ENCODE measurements at regions not wholly inside any gene's neighbourhood (a gene's known extent, or its start where the extent isn't known, plus 50 kb on each side); places are given as distances from the start of the nearest gene placed in this dataset.
"Not testable (repeated sequence)": the region's sequence is repeated elsewhere in the genome, so short reads cannot be mapped to it uniquely, and the experiment has no call there.

DNA sequence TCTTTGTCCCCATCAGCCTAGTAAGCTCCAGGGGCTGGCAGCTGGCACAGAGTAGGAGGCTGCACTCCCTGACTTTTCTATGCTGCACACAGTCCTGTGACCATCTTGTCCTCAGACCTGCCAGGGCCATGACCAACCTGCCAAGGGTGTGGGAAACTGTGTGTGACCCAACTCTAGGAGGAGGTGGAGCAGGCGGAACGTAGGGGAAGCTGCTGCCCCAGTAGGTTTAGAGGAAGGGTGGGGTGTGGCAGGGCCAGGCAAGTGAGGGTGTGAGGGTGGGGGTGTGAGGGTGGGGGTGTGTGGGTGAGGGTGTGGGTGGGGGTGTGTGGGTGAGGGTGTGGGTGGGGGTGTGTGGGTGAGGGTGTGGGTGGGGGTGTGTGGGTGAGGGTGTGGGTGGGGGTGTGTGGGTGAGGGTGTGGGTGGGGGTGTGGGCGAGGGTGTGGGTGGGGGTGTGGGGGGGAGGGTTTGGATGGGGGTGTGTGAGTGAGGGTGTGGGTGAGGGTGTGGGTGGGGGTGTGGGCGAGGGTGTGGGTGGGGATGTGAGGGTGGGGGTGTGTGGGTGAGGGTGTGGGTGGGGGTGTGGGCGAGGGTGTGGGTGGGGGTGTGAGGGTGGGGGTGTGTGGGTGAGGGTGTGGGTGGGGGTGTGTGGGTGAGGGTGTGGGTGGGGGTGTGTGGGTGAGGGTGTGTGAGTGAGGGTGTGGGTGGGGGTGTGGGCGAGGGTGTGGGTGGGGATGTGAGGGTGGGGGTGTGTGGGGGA, 62.4 kb upstream of the THOC3 start:
- not testable (repeated sequence) for TF ChIP-seq EZH2 (IDR thresholded peaks at IDR 0.05; ENCODE audit: low read length, unreplicated experiment); EZH2phosphoT487 (IDR thresholded peaks at IDR 0.05; ENCODE audit: borderline replicate concordance, low read length)
- TF ChIP-seq, protein P1, sequence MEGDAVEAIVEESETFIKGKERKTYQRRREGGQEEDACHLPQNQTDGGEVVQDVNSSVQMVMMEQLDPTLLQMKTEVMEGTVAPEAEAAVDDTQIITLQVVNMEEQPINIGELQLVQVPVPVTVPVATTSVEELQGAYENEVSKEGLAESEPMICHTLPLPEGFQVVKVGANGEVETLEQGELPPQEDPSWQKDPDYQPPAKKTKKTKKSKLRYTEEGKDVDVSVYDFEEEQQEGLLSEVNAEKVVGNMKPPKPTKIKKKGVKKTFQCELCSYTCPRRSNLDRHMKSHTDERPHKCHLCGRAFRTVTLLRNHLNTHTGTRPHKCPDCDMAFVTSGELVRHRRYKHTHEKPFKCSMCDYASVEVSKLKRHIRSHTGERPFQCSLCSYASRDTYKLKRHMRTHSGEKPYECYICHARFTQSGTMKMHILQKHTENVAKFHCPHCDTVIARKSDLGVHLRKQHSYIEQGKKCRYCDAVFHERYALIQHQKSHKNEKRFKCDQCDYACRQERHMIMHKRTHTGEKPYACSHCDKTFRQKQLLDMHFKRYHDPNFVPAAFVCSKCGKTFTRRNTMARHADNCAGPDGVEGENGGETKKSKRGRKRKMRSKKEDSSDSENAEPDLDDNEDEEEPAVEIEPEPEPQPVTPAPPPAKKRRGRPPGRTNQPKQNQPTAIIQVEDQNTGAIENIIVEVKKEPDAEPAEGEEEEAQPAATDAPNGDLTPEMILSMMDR (conservative IDR thresholded peaks at IDR 0.05; ENCODE audit: low read depth, low read length), result not testable (repeated sequence)

Data from PC-3 (cell line).